HEK293 (cell line): ENCODE measurements at regions not wholly inside any gene's neighbourhood (a gene's known extent, or its start where the extent isn't known, plus 50 kb on each side); places are given as distances from the start of the nearest gene placed in this dataset.

Source experiments
- CTCF ChIA-PET: fragments of 350-600 bp; formaldehyde crosslinking; extraction: SDS; loops from one replicate; lab custom pipeline; 2021; ENCODE audit warnings: antibody characterized with exemption; lab: Yijun Ruan, JAX
- POLR2A ChIA-PET: fragments of 300-600 bp; formaldehyde crosslinking; extraction: SDS; loops from one replicate; lab custom pipeline; 2020; ENCODE audit warnings: antibody characterized with exemption, inconsistent platforms; lab: Yijun Ruan, JAX
- H3K27ac ChIP-seq: fragments of 200-500 bp; sonication (Bioruptor generic); 2 replicates; pipeline ENCODE4 v1.5.1; 2014; ENCODE audit warnings: low read depth, low read length, control low read depth, inconsistent platforms; ENCODE audit errors: extremely low read depth
- H3K36me3 ChIP-seq, 2 experiments: fragments of 200-500 bp in 1 of 2; sonication (Bioruptor generic) in 1 of 2; 1 replicate in 1 of 2; 2 replicates in 1 of 2; pipeline ENCODE4 v1.5.1; 2014 to 2017; ENCODE audit warnings: inconsistent platforms in 2 of 2, low read length in 2 of 2; ENCODE audit not compliant: control insufficient read depth in 2 of 2, insufficient read depth in 1 of 2
- H3K4me1 ChIP-seq: fragments of 200-500 bp; sonication (Bioruptor generic); 2 replicates; pipeline ENCODE4 v1.5.1; 2014; ENCODE audit warnings: mild to moderate bottlenecking, low read length, inconsistent platforms; ENCODE audit not compliant: control insufficient read depth, insufficient read depth
- H3K4me3 ChIP-seq: 2 replicates; pipeline ENCODE4 v1.5.1; 2011; ENCODE audit warnings: low read depth, mild to moderate bottlenecking, control low read depth, low read length, moderate library complexity
- H3K9me3 ChIP-seq: fragments of 200-500 bp; sonication (Bioruptor generic); 2 replicates; pipeline ENCODE4 v1.5.1; 2014; ENCODE audit warnings: low read depth, low read length, inconsistent platforms; ENCODE audit not compliant: control insufficient read depth, insufficient read depth
- ATF2 ChIP-seq: fragments of 450-650 bp; formaldehyde crosslinking; IDR thresholded peaks from 2 replicates; pipeline ENCODE4 v1.5.1; 2016; ENCODE audit warnings: missing biosample characterization, missing genetic modification characterization, low read depth
- CTCF ChIP-seq: fragments of 450-650 bp; formaldehyde crosslinking; IDR thresholded peaks from 2 replicates; pipeline ENCODE4 v1.5.1; 2016; ENCODE audit warnings: missing biosample characterization, missing genetic modification characterization
- GLIS1 ChIP-seq: fragments of 450-650 bp; formaldehyde crosslinking; IDR thresholded peaks from 2 replicates; pipeline ENCODE4 v1.5.1; 2016; ENCODE audit warnings: missing biosample characterization, missing genetic modification characterization
- KLF9 ChIP-seq: fragments of 450-650 bp; formaldehyde crosslinking; IDR thresholded peaks from 2 replicates; pipeline ENCODE4 v1.5.1; 2016; ENCODE audit warnings: missing biosample characterization, missing genetic modification characterization, low read depth
- PRDM2 ChIP-seq: fragments of 450-650 bp; formaldehyde crosslinking; IDR thresholded peaks from 2 replicates; pipeline ENCODE4 v1.5.1; 2016; ENCODE audit warnings: missing biosample characterization, missing genetic modification characterization, borderline replicate concordance
- ZBTB17 ChIP-seq: fragments of 450-650 bp; formaldehyde crosslinking; IDR thresholded peaks from 2 replicates; pipeline ENCODE4 v1.5.1; 2016; ENCODE audit warnings: missing biosample characterization, missing genetic modification characterization
- ZBTB7A ChIP-seq: fragments of 450-650 bp; formaldehyde crosslinking; IDR thresholded peaks from 2 replicates; pipeline ENCODE4 v1.5.1; 2016; ENCODE audit warnings: low read depth, missing biosample characterization, missing genetic modification characterization
- ZFP69B ChIP-seq: fragments of 450-650 bp; formaldehyde crosslinking; IDR thresholded peaks from 2 replicates; pipeline ENCODE4 v1.5.1; 2016; ENCODE audit warnings: missing biosample characterization, missing genetic modification characterization
- ZNF10 ChIP-seq: fragments of 450-650 bp; formaldehyde crosslinking; IDR thresholded peaks from 2 replicates; pipeline ENCODE4 v1.5.1; 2017; ENCODE audit warnings: missing biosample characterization, missing genetic modification characterization
- ZNF202 ChIP-seq: fragments of 450-650 bp; formaldehyde crosslinking; IDR thresholded peaks from 2 replicates; pipeline ENCODE4 v1.5.1; 2016; ENCODE audit warnings: missing biosample characterization, missing genetic modification characterization, borderline replicate concordance
- ZNF26 ChIP-seq: fragments of 450-650 bp; formaldehyde crosslinking; IDR thresholded peaks from 2 replicates; pipeline ENCODE4 v1.5.1; 2016; ENCODE audit warnings: missing biosample characterization, missing genetic modification characterization
- ZNF354C ChIP-seq: fragments of 450-650 bp; formaldehyde crosslinking; IDR thresholded peaks from 2 replicates; pipeline ENCODE4 v1.5.1; 2016; ENCODE audit warnings: missing biosample characterization, missing genetic modification characterization, low read depth, borderline replicate concordance
- ZNF398 ChIP-seq: fragments of 450-650 bp; formaldehyde crosslinking; IDR thresholded peaks from 2 replicates; pipeline ENCODE4 v1.5.1; 2017; ENCODE audit warnings: missing biosample characterization, missing genetic modification characterization
- ZNF501 ChIP-seq: fragments of 450-650 bp; formaldehyde crosslinking; IDR thresholded peaks from 2 replicates; pipeline ENCODE4 v1.5.1; 2016; ENCODE audit warnings: missing biosample characterization, missing genetic modification characterization
- ZNF529 ChIP-seq: fragments of 450-650 bp; formaldehyde crosslinking; IDR thresholded peaks from 2 replicates; pipeline ENCODE4 v1.5.1; 2017; ENCODE audit warnings: missing genetic modification characterization, missing biosample characterization; ENCODE audit not compliant: insufficient replicate concordance
- ZNF629 ChIP-seq: fragments of 450-650 bp; formaldehyde crosslinking; IDR thresholded peaks from 2 replicates; pipeline ENCODE4 v1.5.1; 2017; ENCODE audit warnings: missing biosample characterization, missing genetic modification characterization

GRCh38 chr7:142476077-142476476, 218.2 kb upstream of the PRSS58 start:
- no peak for TF ChIP-seq GLIS1
- no peak for TF ChIP-seq ZNF202 (tag by site-specific recombination)
- TF ChIP-seq ZNF354C (tag by site-specific recombination) = no peak
- no peak for TF ChIP-seq ZBTB7A
- no peak for TF ChIP-seq KLF9 (tag by site-specific recombination)
- TF ChIP-seq ZNF529 (tag by site-specific recombination) = no peak
- TF ChIP-seq ATF2 (tag by site-specific recombination) = no peak
- TF ChIP-seq ZNF501 (tag by site-specific recombination) = no peak
- TF ChIP-seq ZNF10 (tag by site-specific recombination) = no peak
- no peak for TF ChIP-seq CTCF (tag by site-specific recombination)
- TF ChIP-seq ZNF629 (tag by site-specific recombination) = no peak
- TF ChIP-seq ZNF26 (tag by site-specific recombination) = no peak
- no peak for TF ChIP-seq PRDM2 (tag by site-specific recombination)
- TF ChIP-seq ZNF398 (tag by site-specific recombination) = no peak
- TF ChIP-seq ZFP69B (tag by site-specific recombination) = no peak
- no peak for TF ChIP-seq ZBTB17 (tag by site-specific recombination)
- CTCF ChIA-PET = interaction anchor here (0.5 to 3.7 kb wide), 7 partner anchors 10 to 113 kb away, joined by 3 to 52 read pairs (median 4); no protein-coding TSS in a partner anchor
- H3K4me3 ChIP-seq = no peak overlapping the region

More at GRCh38 chr7:142476077-142476476, 218.2 kb upstream of the PRSS58 start:
- no peak overlapping the region for H3K27ac ChIP-seq
- H3K9me3 ChIP-seq = no peaks in the 10 kb centered on the region
- no peaks in the 10 kb centered on the region for H3K36me3 ChIP-seq
- POLR2A ChIA-PET = no interaction called here
- H3K4me1 ChIP-seq = no peaks in the 10 kb centered on the region
